ENCODE measurements at regions not wholly inside any gene's neighbourhood (a gene's known extent, or its start where the extent isn't known, plus 50 kb on each side); places are given as distances from the start of the nearest gene placed in this dataset.

DNA sequence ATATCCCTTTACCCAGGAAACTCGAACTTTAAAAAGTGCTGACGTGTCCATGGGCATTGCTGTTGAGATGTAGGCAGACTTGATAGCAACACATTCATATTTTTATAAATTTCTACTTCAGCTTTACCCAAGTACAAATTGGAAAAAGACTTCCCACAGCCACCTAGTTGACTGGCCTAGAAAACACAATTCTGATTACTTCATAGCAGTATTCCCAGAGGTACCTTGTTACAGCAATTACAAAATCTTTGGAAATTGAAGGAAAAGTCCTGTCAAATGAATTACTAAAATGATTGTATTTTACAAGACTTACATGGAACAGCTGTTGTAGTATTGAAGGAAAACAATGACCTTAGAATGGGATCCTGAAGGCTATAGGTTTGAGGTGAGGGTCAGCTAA, 130.7 kb upstream of the NREP start:
- Histone ChIP-seq H3K36me3 (replicated peaks; ENCODE audit: insufficient read depth, low read length) (no peaks in the 10 kb centered on the region), H3K4me1 (ENCODE audit: low read length) (no peaks in the 10 kb centered on the region), H3K27me3 (replicated peaks; ENCODE audit: insufficient read depth, low read length) (no peaks in the 10 kb centered on the region), H3K27ac (ENCODE audit: low read length) (no peak overlapping the region), H3K9ac (ENCODE audit: low read length) (no peak overlapping the region), H2AFZ (ENCODE audit: low read length) (no peak overlapping the region), H3K4me3 (ENCODE audit: low read length) (no peak overlapping the region), H3F3A (ENCODE audit: insufficient read depth, low read length) (no peaks in the 10 kb centered on the region), H3K4me2 (ENCODE audit: low read depth, low read length) (no peak overlapping the region), H4K20me1 (ENCODE audit: insufficient read depth, low read length) (no peaks in the 10 kb centered on the region), H3K9me2 (replicated peaks; ENCODE audit: insufficient read depth, low read length) (no peaks in the 10 kb centered on the region), H3K79me2 (ENCODE audit: low read length) (no peaks in the 10 kb centered on the region), H3K9me3 (replicated peaks; ENCODE audit: insufficient read depth, low read length) (no peaks in the 10 kb centered on the region)
- TF ChIP-seq EZH2phosphoT487 (IDR thresholded peaks at IDR 0.05; ENCODE audit: low read length) (no peak), EZH2 (optimal IDR thresholded peaks at IDR 0.05; ENCODE audit: low read depth, low read length) (no peak)
- TF ChIP-seq, protein P1, sequence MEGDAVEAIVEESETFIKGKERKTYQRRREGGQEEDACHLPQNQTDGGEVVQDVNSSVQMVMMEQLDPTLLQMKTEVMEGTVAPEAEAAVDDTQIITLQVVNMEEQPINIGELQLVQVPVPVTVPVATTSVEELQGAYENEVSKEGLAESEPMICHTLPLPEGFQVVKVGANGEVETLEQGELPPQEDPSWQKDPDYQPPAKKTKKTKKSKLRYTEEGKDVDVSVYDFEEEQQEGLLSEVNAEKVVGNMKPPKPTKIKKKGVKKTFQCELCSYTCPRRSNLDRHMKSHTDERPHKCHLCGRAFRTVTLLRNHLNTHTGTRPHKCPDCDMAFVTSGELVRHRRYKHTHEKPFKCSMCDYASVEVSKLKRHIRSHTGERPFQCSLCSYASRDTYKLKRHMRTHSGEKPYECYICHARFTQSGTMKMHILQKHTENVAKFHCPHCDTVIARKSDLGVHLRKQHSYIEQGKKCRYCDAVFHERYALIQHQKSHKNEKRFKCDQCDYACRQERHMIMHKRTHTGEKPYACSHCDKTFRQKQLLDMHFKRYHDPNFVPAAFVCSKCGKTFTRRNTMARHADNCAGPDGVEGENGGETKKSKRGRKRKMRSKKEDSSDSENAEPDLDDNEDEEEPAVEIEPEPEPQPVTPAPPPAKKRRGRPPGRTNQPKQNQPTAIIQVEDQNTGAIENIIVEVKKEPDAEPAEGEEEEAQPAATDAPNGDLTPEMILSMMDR (IDR thresholded peaks at IDR 0.05; ENCODE audit: low read length), result no peak
- DNase-seq, result no peak

DNA sequence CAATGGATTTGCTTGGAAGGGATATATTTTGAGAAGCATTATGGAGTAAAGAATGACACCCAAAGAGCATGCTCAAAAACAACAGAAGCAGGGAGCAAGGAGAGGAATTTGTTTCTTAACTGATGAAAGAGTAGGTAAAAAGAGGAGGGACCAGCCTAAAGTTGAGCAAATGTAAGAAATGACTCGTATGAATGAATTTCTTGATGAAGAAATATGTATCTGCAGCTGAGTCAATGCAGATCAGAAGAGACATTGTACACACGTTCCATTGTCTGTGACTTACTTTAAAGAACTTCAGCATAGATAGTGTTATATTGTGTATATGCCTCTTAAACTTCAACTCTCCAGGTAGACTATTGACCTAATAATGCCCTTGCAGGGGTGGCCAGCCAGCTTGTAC, 112.7 kb upstream of the NREP start:
- H4K20me1 ChIP-seq (ENCODE audit: insufficient read depth, low read length), result no peaks in the 10 kb centered on the region
- H3K4me1 ChIP-seq (ENCODE audit: low read length), result no peaks in the 10 kb centered on the region
- no peaks in the 10 kb centered on the region for H3K9me3 ChIP-seq (replicated peaks; ENCODE audit: insufficient read depth, low read length)
- H3K9me2 ChIP-seq (replicated peaks; ENCODE audit: insufficient read depth, low read length), result no peaks in the 10 kb centered on the region
- TF ChIP-seq EZH2 (optimal IDR thresholded peaks at IDR 0.05; ENCODE audit: low read depth, low read length), result no peak
- TF ChIP-seq, protein P1 (IDR thresholded peaks at IDR 0.05; ENCODE audit: low read length), result no peak
- no peak for TF ChIP-seq EZH2phosphoT487 (IDR thresholded peaks at IDR 0.05; ENCODE audit: low read length)
- H3K79me2 ChIP-seq (ENCODE audit: low read length), result no peaks in the 10 kb centered on the region
- H3F3A ChIP-seq (ENCODE audit: insufficient read depth, low read length), result no peaks in the 10 kb centered on the region
- DNase-seq, result no peak
- no peaks in the 10 kb centered on the region for H3K36me3 ChIP-seq (replicated peaks; ENCODE audit: insufficient read depth, low read length)
- H3K27me3 ChIP-seq (replicated peaks; ENCODE audit: insufficient read depth, low read length), result no peaks in the 10 kb centered on the region
- H3K4me2 ChIP-seq (ENCODE audit: low read depth, low read length), result no peak overlapping the region
- no peak overlapping the region for H3K9ac ChIP-seq (ENCODE audit: low read length)
- H2AFZ ChIP-seq (ENCODE audit: low read length), result no peak overlapping the region
- H3K4me3 ChIP-seq (ENCODE audit: low read length), result no peak overlapping the region
- H3K27ac ChIP-seq (ENCODE audit: low read length), result no peak overlapping the region

DNA sequence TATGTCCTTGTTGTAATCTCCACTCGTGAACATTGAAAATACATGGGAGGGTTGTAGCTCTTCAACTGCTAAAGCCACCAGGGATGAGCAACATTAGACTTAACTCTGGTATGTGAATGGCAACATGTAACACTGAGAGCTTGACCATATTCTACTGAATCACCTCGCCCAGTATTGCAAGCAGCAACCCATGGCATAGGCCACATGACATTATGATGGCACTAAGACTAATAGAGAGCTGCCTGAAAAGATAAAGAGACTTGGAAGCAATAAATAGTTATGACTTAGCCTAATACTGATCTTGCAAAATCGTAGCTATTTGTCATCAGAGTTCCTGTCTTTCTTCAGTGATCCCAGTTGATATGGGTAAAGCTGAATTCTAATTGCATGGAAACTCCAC, 108.4 kb upstream of the NREP start:
- Histone ChIP-seq H3K4me1 (ENCODE audit: low read length) (no peaks in the 10 kb centered on the region), H3K9me2 (replicated peaks; ENCODE audit: insufficient read depth, low read length) (no peaks in the 10 kb centered on the region), H3K27ac (ENCODE audit: low read length) (no peak overlapping the region), H3K9me3 (replicated peaks; ENCODE audit: insufficient read depth, low read length) (no peaks in the 10 kb centered on the region), H3K4me2 (ENCODE audit: low read depth, low read length) (no peak overlapping the region), H3F3A (ENCODE audit: insufficient read depth, low read length) (no peaks in the 10 kb centered on the region), H3K79me2 (ENCODE audit: low read length) (no peaks in the 10 kb centered on the region), H2AFZ (ENCODE audit: low read length) (no peak overlapping the region), H3K4me3 (ENCODE audit: low read length) (no peak overlapping the region), H3K9ac (ENCODE audit: low read length) (no peak overlapping the region), H3K27me3 (replicated peaks; ENCODE audit: insufficient read depth, low read length) (no peaks in the 10 kb centered on the region), H3K36me3 (replicated peaks; ENCODE audit: insufficient read depth, low read length) (no peaks in the 10 kb centered on the region), H4K20me1 (ENCODE audit: insufficient read depth, low read length) (no peaks in the 10 kb centered on the region)
- TF ChIP-seq, protein P1 (IDR thresholded peaks at IDR 0.05; ENCODE audit: low read length), result no peak
- TF ChIP-seq EZH2 (optimal IDR thresholded peaks at IDR 0.05; ENCODE audit: low read depth, low read length), result no peak
- no peak for TF ChIP-seq EZH2phosphoT487 (IDR thresholded peaks at IDR 0.05; ENCODE audit: low read length)
- no peak for DNase-seq

All from MM.1S (cell line).